HL-60 (cell line): ENCODE measurements at regions not wholly inside any gene's neighbourhood (a gene's known extent, or its start where the extent isn't known, plus 50 kb on each side); places are given as distances from the start of the nearest gene placed in this dataset.

Experiments used
- GABPA ChIP-seq: IDR thresholded peaks from 2 replicates; pipeline ENCODE4 v1.6.1; 2012; ENCODE audit warnings: low read depth
- TF ChIP-seq, protein P1 (sequence below): IDR thresholded peaks from one replicate; pipeline ENCODE4 v1.5.1; 2011; ENCODE audit warnings: low read length, control low read depth, inconsistent platforms; ENCODE audit not compliant: insufficient read depth

DNA sequence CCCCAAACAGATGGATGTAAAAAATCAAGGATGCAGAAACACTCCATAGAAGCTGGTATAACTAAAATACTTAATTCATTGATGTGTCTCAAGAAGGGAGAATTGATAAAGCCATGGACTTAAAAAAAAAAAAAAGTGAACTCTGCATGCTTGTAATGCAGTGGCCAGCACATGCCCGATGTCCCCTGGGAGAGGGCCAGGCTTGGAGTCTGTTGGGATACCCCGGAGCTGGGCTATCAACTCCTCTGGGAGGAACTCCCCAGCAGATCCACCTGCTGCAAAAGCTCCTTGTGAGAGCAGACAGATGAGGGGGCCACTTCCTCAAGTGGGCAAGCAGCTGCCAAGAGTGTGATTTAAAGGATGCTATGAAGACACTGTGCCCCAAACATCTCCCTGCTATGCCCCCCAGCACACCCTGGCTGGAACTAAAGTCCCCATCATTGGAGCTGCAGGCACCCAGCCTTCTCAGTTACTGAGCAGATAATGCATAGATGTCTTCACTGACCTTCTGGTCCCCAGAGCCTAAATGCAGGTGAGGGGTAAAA, 311.5 kb upstream of the ID2 start:
- TF ChIP-seq GABPA: no peak
- TF ChIP-seq, protein P1, sequence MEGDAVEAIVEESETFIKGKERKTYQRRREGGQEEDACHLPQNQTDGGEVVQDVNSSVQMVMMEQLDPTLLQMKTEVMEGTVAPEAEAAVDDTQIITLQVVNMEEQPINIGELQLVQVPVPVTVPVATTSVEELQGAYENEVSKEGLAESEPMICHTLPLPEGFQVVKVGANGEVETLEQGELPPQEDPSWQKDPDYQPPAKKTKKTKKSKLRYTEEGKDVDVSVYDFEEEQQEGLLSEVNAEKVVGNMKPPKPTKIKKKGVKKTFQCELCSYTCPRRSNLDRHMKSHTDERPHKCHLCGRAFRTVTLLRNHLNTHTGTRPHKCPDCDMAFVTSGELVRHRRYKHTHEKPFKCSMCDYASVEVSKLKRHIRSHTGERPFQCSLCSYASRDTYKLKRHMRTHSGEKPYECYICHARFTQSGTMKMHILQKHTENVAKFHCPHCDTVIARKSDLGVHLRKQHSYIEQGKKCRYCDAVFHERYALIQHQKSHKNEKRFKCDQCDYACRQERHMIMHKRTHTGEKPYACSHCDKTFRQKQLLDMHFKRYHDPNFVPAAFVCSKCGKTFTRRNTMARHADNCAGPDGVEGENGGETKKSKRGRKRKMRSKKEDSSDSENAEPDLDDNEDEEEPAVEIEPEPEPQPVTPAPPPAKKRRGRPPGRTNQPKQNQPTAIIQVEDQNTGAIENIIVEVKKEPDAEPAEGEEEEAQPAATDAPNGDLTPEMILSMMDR: no peak
